Astrocyte (in vitro differentiated cells and primary cell): ENCODE measurements at regions not wholly inside any gene's neighbourhood (a gene's known extent, or its start where the extent isn't known, plus 50 kb on each side); places are given as distances from the start of the nearest gene placed in this dataset.
"Not testable (repeated sequence)": the region's sequence is repeated elsewhere in the genome, so short reads cannot be mapped to it uniquely, and the experiment has no call there.

Source experiments
- DNase-seq: peaks from one replicate; pipeline ENCODE4 v3.0.0-alpha.2; 2010; ENCODE audit warnings: low read depth
- FAIRE-seq: peaks from 2 replicates; lab custom pipeline; 2011; peaks lifted over from hg19 to GRCh38; lab: Jason Lieb, UNC
- H2AFZ ChIP-seq: 2 replicates; pipeline ENCODE4 v1.6.0; 2012; ENCODE audit warnings: low read depth, low read length, inconsistent platforms
- H3K27ac ChIP-seq: 2 replicates; pipeline ENCODE4 v1.5.1; 2011; ENCODE audit warnings: low read depth, low read length, inconsistent platforms
- H3K27me3 ChIP-seq: 2 replicates; pipeline ENCODE4 v1.6.0; 2011; ENCODE audit warnings: low read length, inconsistent platforms; ENCODE audit not compliant: insufficient read depth
- H3K36me3 ChIP-seq: 2 replicates; pipeline ENCODE4 v1.5.1; 2011; ENCODE audit warnings: low read length, inconsistent platforms; ENCODE audit not compliant: insufficient read depth
- H3K4me1 ChIP-seq: 2 replicates; pipeline ENCODE4 v1.5.1; 2011; ENCODE audit warnings: low read length, inconsistent platforms; ENCODE audit not compliant: insufficient read depth
- H3K4me2 ChIP-seq: 2 replicates; pipeline ENCODE4 v1.6.0; 2012; ENCODE audit warnings: low read length, inconsistent platforms
- H3K4me3 ChIP-seq: 2 replicates; pipeline ENCODE4 v1.5.1; 2011; ENCODE audit warnings: low read depth, mild to moderate bottlenecking, low read length, inconsistent platforms; ENCODE audit not compliant: insufficient read depth
- H3K79me2 ChIP-seq: 2 replicates; pipeline ENCODE4 v1.6.0; 2012; ENCODE audit warnings: mild to moderate bottlenecking, low read length, inconsistent platforms; ENCODE audit not compliant: insufficient read depth
- H3K9ac ChIP-seq: 2 replicates; pipeline ENCODE4 v1.6.0; 2012; ENCODE audit warnings: mild to moderate bottlenecking, low read length, inconsistent platforms
- H3K9me3 ChIP-seq: 2 replicates; pipeline ENCODE4 v1.5.1; 2012; ENCODE audit warnings: low read depth, mild to moderate bottlenecking, low read length, inconsistent platforms; ENCODE audit not compliant: insufficient read depth
- H4K20me1 ChIP-seq: 2 replicates; pipeline ENCODE4 v1.6.0; 2012; ENCODE audit warnings: low read length, inconsistent platforms; ENCODE audit not compliant: insufficient read depth
- H3K27ac Mint-ChIP-seq: one replicate; pipeline ENCODE4 v1.8.0; 2021; ENCODE audit warnings: mild to moderate bottlenecking, mixed read lengths; ENCODE audit not compliant: unreplicated experiment
- H3K27me3 Mint-ChIP-seq: one replicate; pipeline ENCODE4 v1.8.0; 2021; ENCODE audit warnings: low read depth, mixed read lengths; ENCODE audit not compliant: unreplicated experiment
- H3K36me3 Mint-ChIP-seq: one replicate; pipeline ENCODE4 v1.8.0; 2021; ENCODE audit warnings: low read depth, mixed read lengths; ENCODE audit not compliant: unreplicated experiment
- H3K4me1 Mint-ChIP-seq: one replicate; pipeline ENCODE4 v1.8.0; 2021; ENCODE audit warnings: low read depth, mixed read lengths; ENCODE audit not compliant: unreplicated experiment
- H3K4me3 Mint-ChIP-seq: one replicate; pipeline ENCODE4 v1.8.0; 2021; ENCODE audit warnings: mild to moderate bottlenecking, moderate library complexity, mixed read lengths; ENCODE audit not compliant: unreplicated experiment
- H3K9me3 Mint-ChIP-seq: one replicate; pipeline ENCODE4 v1.8.0; 2021; ENCODE audit warnings: mild to moderate bottlenecking, mixed read lengths; ENCODE audit not compliant: unreplicated experiment
- EZH2 ChIP-seq: IDR thresholded peaks from 2 replicates; pipeline ENCODE4 v1.6.1; 2012; ENCODE audit warnings: mild to moderate bottlenecking, low read length, inconsistent platforms; ENCODE audit not compliant: insufficient read depth
- TF ChIP-seq, protein P1 (sequence below): IDR thresholded peaks from 2 replicates; pipeline ENCODE4 v1.5.1; 2011; ENCODE audit warnings: low read depth, mild to moderate bottlenecking, inconsistent platforms, low read length, moderate library complexity; ENCODE audit not compliant: insufficient read depth

DNA sequence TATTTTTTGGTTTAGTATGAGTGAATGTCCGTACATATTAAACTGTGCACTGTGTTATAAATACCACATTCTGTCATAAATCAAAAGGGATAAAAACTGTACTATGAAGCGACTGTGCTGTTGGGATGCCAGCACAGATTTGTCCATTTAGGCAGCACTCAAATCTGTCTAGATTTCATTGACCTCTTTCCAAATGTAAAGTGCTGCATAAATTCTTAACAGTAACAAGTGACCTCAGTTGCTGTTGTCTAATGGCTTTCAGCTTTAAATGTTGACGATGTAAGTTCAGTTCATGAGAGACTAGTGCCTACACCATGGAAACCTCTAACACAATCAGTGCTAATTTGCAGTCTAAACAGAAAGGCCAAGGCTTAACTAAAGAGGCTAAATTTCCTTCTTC is 531.4 kb upstream of the LMO3 start:
- Histone ChIP-seq H3K27me3 (no peaks in the 10 kb centered on the region), H3K9me3 (no peaks in the 10 kb centered on the region), H3K79me2 (no peaks in the 10 kb centered on the region), H3K27ac (no peak overlapping the region), H3K4me2 (no peak overlapping the region), H3K4me1 (no peaks in the 10 kb centered on the region), H3K36me3 (no peaks in the 10 kb centered on the region), H4K20me1 (no peaks in the 10 kb centered on the region), H3K9ac (no peak overlapping the region), H3K4me3 (no peak overlapping the region), H2AFZ (no peak overlapping the region)
- TF ChIP-seq EZH2 = no peak
- TF ChIP-seq, protein P1, sequence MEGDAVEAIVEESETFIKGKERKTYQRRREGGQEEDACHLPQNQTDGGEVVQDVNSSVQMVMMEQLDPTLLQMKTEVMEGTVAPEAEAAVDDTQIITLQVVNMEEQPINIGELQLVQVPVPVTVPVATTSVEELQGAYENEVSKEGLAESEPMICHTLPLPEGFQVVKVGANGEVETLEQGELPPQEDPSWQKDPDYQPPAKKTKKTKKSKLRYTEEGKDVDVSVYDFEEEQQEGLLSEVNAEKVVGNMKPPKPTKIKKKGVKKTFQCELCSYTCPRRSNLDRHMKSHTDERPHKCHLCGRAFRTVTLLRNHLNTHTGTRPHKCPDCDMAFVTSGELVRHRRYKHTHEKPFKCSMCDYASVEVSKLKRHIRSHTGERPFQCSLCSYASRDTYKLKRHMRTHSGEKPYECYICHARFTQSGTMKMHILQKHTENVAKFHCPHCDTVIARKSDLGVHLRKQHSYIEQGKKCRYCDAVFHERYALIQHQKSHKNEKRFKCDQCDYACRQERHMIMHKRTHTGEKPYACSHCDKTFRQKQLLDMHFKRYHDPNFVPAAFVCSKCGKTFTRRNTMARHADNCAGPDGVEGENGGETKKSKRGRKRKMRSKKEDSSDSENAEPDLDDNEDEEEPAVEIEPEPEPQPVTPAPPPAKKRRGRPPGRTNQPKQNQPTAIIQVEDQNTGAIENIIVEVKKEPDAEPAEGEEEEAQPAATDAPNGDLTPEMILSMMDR = no peak
- H3K27ac Mint-ChIP-seq = no peak overlapping the region
- DNase-seq (no peak), FAIRE-seq (no peak)
- H3K4me3 Mint-ChIP-seq = no peak overlapping the region
- peaks cover 9% of the 10 kb centered on the region for H3K4me1 Mint-ChIP-seq
- no peaks in the 10 kb centered on the region for H3K9me3 Mint-ChIP-seq
- H3K27me3 Mint-ChIP-seq = no peaks in the 10 kb centered on the region
- H3K36me3 Mint-ChIP-seq = no peaks in the 10 kb centered on the region

DNA sequence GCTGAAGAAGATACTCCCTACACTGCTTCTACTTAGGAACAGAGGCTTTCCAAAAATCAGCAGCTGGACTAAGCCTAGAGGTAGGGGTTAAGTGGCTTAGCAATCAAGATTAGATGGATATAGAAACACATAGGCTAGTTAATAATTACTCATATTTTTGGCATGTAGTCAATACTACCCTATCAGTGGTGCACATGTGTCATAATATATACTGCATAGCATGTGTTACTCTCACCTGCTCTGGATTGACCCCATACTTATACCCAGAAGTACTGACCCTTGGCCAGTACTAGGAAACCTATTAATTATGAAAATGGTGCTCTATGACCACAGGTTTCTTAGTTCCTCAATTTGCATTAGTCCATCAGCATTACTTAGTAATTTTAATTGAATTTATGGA is 528.4 kb upstream of the LMO3 start:
- Histone ChIP-seq H3K4me2 (no peak overlapping the region), H3K79me2 (no peaks in the 10 kb centered on the region), H3K36me3 (no peaks in the 10 kb centered on the region), H3K27me3 (no peaks in the 10 kb centered on the region), H4K20me1 (no peaks in the 10 kb centered on the region), H3K9me3 (no peaks in the 10 kb centered on the region), H3K9ac (no peak overlapping the region), H3K4me1 (no peaks in the 10 kb centered on the region), H3K27ac (no peak overlapping the region), H2AFZ (no peak overlapping the region), H3K4me3 (no peak overlapping the region)
- DNase-seq = no peak
- Mint-ChIP-seq H3K36me3 (no peaks in the 10 kb centered on the region), H3K4me1 (no peaks in the 10 kb centered on the region), H3K27ac (no peak overlapping the region), H3K27me3 (no peaks in the 10 kb centered on the region), H3K4me3 (no peak overlapping the region), H3K9me3 (no peaks in the 10 kb centered on the region)
- TF ChIP-seq, protein P1 = no peak
- TF ChIP-seq EZH2 = no peak
- no peak for FAIRE-seq

DNA sequence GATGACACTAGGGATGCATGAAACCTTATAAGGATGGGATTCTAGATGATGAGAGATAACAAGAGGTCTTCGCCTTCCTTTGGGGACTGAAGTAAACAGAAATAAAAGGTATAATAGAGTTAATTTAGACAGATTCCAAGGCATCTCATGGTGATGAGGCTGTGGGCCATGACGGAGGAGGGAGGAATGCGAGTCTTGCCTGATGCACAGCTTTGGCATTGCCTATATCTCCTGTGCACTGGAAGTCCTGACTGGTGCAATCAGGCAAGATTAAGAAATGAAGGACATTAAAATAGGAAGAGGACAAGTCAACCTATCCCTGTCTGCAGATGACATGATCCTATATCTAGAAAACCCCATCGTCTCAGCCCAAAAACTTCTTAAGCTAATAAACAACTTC is 526.4 kb upstream of the LMO3 start:
- H3K4me3 Mint-ChIP-seq = no peak overlapping the region
- H3K36me3 Mint-ChIP-seq = no peaks in the 10 kb centered on the region
- Histone ChIP-seq H3K79me2 (no peaks in the 10 kb centered on the region), H3K9ac (no peak overlapping the region), H3K27ac (no peak overlapping the region), H3K27me3 (no peaks in the 10 kb centered on the region), H3K9me3 (no peaks in the 10 kb centered on the region), H3K4me1 (no peaks in the 10 kb centered on the region), H3K4me3 (no peak overlapping the region), H3K36me3 (no peaks in the 10 kb centered on the region), H2AFZ (no peak overlapping the region), H3K4me2 (no peak overlapping the region), H4K20me1 (no peaks in the 10 kb centered on the region)
- no peak overlapping the region for H3K27ac Mint-ChIP-seq
- no peaks in the 10 kb centered on the region for H3K9me3 Mint-ChIP-seq
- no peaks in the 10 kb centered on the region for H3K4me1 Mint-ChIP-seq
- H3K27me3 Mint-ChIP-seq = peaks cover 4% of the 10 kb centered on the region
- no peak for DNase-seq
- no peak for FAIRE-seq
- TF ChIP-seq, protein P1 = no peak
- no peak for TF ChIP-seq EZH2

DNA sequence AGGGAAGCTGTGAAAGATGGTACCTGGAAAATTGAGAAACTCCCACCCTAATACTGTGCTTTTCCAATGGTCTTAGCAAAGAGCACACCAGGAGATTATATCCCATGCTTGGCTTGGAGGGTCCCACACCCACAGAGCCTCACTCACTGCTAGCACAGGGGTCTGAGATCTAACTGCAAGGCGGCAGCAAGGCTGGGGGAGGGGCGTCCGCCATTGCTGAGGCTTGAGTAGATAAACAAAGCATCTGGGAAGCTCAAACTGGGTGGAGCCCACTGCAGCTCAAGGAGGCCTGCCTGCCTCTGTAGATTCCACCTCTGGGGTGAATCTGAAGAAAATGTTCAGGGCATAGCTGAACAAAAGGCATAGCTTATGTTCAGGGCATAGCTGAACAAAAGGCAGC is 510.6 kb upstream of the LMO3 start:
- H4K20me1 ChIP-seq, H3K9ac ChIP-seq, H3K27me3 ChIP-seq, H3K4me1 ChIP-seq, H3K36me3 Mint-ChIP-seq, H3K4me2 ChIP-seq, FAIRE-seq, H3K9me3 ChIP-seq, H3K4me3 ChIP-seq, H3K27ac ChIP-seq, H3K36me3 ChIP-seq, H3K4me3 Mint-ChIP-seq, H3K27me3 Mint-ChIP-seq, H2AFZ ChIP-seq, H3K79me2 ChIP-seq, H3K4me1 Mint-ChIP-seq, H3K27ac Mint-ChIP-seq, DNase-seq: not testable (repeated sequence)
- H3K9me3 Mint-ChIP-seq = peaks cover 13% of the 10 kb centered on the region
